ENCODE measurements at regions not wholly inside any gene's neighbourhood (a gene's known extent, or its start where the extent isn't known, plus 50 kb on each side); places are given as distances from the start of the nearest gene placed in this dataset.

DNA sequence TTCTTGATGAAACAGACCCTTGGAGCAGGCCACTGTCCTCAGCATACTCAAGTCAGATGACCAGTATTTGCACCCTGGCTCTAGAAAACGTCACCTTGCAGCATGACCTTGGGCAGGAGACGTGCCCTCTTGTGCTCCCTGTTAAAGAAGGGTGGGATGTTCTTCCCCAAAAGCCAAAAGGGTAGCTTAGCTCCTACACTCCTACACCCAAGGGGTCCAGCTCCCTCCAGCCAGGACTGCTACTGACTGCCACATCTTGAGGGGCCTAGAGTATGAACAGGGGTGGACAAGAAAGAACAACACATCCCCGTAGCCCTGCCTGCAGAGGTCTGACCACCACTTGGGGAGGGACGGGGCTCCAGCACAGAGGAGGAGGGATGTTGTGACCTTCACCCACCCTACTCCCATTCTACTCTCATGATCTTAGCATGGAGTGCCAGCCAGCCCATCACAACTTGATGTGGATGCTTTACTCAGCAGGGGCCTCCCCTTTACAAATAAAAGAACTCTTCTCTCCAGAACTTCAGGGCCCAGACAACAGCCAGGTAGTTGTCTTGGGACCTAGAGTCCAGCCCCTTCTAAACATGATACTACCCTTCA lies 165.3 kb upstream of the ZMIZ1 start:
- no peak for DNase-seq

DNA sequence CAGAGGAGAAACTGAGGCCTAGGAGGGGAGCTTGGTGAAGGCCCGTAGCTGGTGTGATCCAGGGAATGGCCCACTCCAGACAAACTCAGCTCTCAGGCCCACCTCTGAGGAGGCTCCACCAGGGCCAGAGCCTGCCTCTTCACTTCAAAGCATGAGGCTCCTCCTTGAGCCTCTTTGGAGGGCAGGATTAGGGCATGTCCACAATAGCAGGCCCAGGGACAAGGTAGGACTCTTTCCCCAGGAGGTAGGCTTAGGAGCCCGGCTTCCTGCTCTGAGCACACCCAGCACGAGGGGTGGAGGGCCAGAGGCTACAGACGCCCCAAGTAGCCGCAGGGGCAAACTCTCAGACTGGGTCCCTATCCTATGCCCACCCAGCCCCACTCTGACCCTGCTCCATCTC lies 164.6 kb upstream of the ZMIZ1 start:
- no peak for DNase-seq

DNA sequence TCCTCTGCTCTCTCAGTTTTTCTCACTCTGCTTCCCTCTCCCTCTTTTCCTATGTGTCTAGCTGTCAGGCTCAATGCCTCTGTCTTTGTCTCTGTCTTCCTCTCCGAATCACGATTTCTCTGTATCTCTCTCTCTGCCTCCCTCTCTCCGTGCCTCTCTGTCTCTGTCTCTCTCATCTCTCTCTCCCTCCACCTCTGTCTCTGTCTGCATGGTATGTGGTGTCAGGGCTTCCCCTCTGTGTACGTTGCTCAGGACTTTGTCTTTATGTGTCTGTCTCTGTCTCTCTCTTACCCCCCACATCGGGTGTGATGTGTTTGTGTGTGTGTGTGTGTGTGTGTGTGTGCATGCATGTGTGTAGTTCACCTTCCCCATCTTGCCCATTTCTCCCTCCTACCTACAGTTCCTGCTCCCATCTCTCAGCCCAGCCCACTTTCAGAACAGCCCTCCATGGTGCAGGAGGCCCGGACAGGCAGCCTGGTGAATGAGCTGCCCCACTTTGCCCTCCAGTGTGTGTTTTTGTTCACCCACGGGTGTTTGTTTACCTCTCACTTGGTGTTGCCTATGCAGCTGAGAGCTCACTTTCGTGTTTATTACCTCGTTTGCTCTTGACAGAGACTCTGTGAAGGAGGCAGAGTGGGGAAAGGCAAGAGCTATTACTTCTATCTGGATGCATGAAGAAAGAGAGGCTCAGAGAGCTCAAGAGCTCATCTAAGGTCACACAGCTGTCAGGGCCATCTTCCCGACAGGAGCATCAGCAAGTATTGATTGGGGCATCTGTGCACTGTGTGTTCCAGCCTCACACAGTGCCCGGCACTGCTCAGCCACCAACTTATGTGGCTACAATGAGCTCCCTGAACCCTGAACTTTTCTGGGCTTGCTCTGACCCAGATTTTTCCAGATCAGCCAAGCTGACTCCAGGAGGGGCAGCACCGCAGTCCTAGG lies 163.5 kb upstream of the ZMIZ1 start:
- no peak for DNase-seq

DNA sequence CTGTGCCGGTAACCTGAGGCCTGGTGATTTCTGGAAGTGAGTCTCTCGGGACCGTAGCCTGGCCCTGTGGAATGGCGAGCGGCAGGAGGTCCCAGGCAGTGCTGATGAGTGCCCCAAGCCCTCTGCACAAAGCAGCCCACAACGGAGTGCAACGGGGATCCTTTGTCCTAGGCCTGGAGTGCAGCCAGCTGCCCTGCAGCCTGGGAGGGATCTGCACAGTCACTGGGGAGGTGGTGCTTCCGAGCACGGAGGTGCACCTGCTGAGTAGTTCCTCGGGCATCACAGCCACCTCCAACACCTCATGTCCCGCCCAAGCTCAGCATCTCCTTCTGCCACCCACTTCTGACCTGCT lies 162.8 kb upstream of the ZMIZ1 start:
- DNase-seq = no peak

DNA sequence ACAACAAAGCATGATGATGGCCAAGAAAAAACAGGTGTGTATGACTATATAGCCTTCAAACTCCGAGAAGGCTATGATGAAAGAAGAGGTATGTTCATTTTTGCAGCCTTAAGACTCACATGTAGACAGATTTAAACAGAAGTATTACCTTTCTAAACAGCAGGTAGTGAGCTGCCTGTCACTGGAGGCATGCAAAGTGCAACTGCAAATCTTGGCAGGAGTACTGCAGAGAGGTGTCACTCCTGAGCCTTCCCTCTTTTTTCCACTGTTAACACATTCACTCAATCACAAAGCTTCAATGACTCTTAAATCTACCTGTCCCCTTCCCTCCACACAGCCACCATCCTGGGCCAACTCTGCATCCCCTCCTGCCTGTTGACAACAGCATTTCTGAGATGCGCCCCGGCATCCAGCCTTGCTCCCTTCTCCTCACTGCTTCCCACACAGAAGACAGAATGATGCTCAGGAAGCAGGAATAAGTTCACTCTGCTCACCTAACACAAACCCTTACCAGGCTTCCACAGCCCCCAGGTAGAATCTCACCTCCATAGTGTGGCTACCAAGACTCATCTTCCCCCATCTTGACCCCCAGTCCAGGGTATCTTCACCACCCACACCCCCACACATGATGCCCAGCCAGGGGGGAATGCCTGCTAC lies 161.9 kb upstream of the ZMIZ1 start:
- DNase-seq = no peak

DNA sequence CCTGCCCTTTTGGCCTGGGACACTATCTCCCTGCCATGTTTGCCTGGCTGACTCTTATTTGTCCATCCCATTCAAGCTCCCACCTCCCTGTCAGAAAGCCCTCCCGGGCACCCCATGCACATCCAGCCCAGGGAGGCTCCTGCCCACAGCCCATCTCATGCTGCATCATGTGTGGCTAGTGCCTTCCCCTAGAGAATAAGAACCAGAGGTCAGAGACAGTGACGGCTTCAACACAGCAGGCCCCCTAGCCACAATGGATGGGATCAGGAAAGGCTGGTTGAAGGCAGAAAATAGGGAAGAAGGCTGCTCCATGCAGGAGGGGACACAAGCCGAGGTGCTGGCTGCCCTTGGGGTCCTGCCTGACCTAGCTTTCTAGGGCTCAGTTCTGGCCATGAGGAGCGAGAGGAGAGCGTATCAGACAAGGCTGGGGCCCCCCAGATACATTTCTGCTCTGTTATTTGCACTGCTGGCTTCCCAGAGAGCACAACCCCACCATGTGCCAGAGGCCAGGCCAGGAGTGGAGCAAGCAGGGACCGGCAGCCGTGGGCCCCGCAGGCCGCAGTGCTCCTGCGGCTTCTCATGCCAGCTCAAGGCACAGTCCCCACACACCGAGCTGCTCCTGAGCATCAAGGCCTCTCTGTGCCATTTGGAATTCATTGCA lies 161.1 kb upstream of the ZMIZ1 start:
- no peak for DNase-seq

DNA sequence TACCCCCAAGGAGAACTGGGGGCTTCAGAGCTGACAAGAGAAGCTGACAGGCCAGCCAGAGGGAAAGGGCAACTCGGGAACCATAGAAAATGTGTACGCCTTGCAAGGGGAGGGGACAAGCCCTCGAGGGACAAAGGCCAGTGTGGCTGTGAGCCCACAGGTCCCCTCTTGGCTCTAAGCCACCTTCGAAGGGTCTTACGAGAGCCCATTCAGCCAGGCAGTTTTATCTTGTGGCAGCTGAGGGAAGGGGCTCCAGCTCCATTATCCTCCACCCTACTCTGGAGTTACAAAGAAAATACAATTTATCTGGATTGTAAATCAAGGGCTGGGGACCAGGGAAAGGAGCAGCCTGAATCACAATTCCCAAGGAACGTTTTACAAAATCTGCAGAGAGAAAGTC lies 159.5 kb upstream of the ZMIZ1 start:
- DNase-seq = no peak

DNA sequence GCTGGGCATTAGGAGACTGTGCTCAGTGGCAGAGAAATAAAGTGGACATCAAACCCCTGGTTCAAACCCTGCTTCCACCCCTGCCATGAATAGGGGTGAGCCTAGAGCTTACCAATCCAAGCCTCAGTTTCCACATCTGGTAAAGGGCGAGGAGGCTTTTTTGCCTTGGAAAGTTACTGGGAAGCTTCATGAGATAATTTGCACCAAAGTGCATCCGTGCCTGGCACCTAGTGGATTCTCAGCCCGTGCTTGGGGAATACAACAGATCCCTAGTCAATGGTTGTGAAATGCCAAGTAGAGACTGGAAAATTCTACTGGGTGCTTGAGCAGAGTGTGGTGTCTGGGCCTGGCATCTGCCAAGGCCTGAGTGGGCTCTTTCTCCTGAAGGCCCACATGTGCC lies 158.7 kb upstream of the ZMIZ1 start:
- no peak for DNase-seq

DNA sequence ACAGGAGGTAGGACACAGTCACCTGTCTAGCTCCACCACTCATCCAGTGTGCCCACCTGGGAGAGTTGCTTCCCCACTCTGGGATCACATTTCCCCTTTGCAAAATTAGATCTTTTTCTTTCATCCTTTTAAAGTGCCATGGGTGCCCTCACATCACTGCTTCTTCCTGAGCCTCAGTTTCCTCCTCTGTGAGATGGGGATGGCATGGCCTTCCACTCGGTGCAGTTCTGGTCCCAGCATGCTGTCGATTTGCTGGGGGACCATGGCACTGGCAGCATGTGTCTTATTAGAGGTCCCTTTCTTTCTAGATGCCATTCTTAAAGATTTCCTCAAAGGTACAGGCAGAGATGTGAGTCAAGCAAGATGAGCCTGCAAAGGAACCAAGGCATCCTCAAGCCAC lies 158.3 kb upstream of the ZMIZ1 start:
- no peak for DNase-seq

GRCh38 chr10:78910886-78911285 lies 157.9 kb upstream of the ZMIZ1 start:
- DNase-seq = no peak

DNA sequence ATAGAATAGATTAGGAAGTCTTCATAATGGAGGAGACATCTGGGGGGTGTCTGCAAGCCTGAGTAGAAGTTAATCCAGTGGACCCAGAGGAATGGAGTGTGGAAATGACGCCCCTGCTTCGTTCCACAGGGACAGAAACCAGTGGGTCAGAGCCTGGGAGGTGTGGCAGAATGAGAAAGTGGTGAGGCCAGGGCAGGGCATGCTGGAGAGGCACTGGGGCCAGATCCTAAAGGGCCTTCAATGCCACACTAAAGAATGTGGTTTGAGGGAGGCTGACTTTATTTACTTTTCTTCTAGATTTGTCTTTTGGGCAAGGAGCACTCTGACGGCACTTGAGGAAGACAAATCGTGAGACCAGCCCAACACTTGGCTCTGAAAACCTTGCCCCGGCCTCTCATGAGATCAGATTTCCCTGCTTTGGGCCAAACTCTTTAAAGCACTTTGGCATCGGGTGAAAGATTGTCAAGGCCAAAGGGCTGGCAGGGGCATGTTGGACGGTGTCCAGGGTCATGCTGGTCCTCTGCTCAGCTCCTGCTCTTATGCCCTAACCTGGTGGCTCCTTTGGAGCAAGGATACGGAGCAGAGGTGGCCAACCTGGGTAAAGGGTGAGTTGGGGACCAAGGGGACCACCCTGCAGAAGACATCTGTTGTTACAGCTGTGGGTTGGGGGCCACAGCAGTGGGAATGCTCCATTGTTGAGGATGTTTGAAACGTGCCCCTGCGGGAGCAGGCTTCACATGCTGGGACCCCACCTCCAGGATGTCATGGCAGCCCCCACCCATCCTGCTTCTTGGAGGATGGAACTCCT lies 157.0 kb upstream of the ZMIZ1 start:
- no peak for DNase-seq

- DNase-seq = no peak
Observed at GRCh38 chr10:78912361-78913218, 156.2 kb upstream of the ZMIZ1 start.

GRCh38 chr10:78913219-78914059 lies 155.3 kb upstream of the ZMIZ1 start:
- no peak for DNase-seq

- no peak for DNase-seq
Observed at GRCh38 chr10:78914060-78914378, 154.7 kb upstream of the ZMIZ1 start.

DNA sequence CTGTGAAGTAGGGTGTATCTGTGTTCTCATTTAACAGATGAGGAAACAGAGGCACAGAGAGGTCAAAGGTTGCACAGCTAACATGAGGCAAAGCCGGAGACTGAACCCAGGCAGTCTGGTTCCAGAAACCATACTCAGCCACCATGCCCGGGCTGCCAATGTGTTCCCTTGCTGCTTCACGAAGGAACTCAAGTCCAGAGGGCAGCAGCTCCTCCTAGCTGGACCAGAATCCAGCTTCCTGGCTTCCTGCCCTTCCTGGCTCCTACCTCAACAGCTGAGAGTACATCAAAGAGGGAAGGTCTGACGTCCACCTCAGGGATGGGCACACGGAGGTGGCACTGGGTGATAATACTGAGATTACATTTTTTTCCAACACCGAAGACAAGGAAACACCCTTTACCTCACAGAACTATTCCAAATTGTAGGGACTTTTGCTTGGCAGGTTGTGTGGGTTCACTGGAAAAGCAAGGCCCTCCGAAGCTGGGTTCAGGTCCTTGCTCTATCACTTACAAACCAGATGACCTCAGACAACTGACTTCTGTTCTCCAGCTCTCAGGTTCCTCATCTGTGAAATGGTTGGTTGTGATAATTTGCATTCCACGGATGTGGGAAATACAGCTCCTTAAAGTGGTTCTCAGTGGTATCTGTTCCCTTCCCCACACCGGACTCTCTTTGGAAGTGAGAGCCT lies 154.1 kb upstream of the ZMIZ1 start:
- no peak for DNase-seq

GRCh38 chr10:78915190-78915518 lies 153.6 kb upstream of the ZMIZ1 start:
- no peak for DNase-seq

- DNase-seq = no peak
Observed at GRCh38 chr10:78916227-78916626, 152.5 kb upstream of the ZMIZ1 start.

GRCh38 chr10:78919181-78919966 lies 149.4 kb upstream of the ZMIZ1 start:
- no peak for DNase-seq

- DNase-seq = no peak
Observed at GRCh38 chr10:78920011-78920410, 148.8 kb upstream of the ZMIZ1 start.

DNA sequence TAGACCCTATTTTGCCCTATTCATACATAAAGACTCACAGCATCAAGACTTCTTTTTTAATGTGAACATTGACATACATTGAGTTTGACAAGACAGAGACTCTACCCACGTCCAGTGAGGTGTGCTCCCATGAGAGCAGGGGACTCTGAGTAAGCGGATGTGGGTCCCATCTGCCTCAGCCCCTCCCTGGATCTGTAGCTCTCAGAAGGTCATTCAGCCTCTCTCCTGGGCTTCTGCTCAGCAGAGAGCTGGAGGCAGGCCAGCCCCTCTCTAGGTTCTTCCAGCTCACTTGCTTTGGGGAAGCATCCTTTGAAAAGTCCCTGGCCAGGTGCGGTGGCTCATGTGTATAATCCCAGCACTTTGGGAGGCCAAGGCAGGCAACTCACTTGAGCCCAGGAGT lies 146.9 kb upstream of the ZMIZ1 start:
- DNase-seq = no peak
